ENCODE measurements at regions not wholly inside any gene's neighbourhood (a gene's known extent, or its start where the extent isn't known, plus 50 kb on each side); places are given as distances from the start of the nearest gene placed in this dataset.

GRCh38 chr11:80188076-80188627 lies 747.3 kb upstream of the TENM4 start:
- TF ChIP-seq CTCF (IDR thresholded peaks at IDR 0.05; ENCODE audit: low read length) (no peak), EZH2 (IDR thresholded peaks at IDR 0.05; ENCODE audit: borderline replicate concordance, low read length) (no peak)

Measured in OCI-LY1 (cell line).